ENCODE measurements at regions not wholly inside any gene's neighbourhood (a gene's known extent, or its start where the extent isn't known, plus 50 kb on each side); places are given as distances from the start of the nearest gene placed in this dataset.
"Not testable (repeated sequence)": the region's sequence is repeated elsewhere in the genome, so short reads cannot be mapped to it uniquely, and the experiment has no call there.

- no peak for DNase-seq
Observed at GRCh38 chr20:53855733-53856132, 214.7 kb downstream of the BCAS1 start.

- not testable (repeated sequence) for DNase-seq
Observed at GRCh38 chr20:53854609-53854926, 215.8 kb downstream of the BCAS1 start.

- no peak for DNase-seq
Observed at GRCh38 chr20:53853111-53853713, 217.2 kb downstream of the BCAS1 start.

- DNase-seq: no peak
Observed at GRCh38 chr20:53852691-53853090, 217.7 kb downstream of the BCAS1 start.

GRCh38 chr20:53852014-53852413 lies 218.4 kb downstream of the BCAS1 start:
- DNase-seq: no peak

GRCh38 chr20:53850319-53850718 lies 220.1 kb downstream of the BCAS1 start:
- DNase-seq: no peak

- DNase-seq: no peak
Observed at GRCh38 chr20:53849471-53850059, 220.8 kb downstream of the BCAS1 start.

- no peak for DNase-seq
Observed at GRCh38 chr20:53848304-53848703, 222.1 kb downstream of the BCAS1 start.

- DNase-seq: no peak
Observed at GRCh38 chr20:53847837-53848170, 222.6 kb downstream of the BCAS1 start.

GRCh38 chr20:53847139-53847836 lies 223.1 kb downstream of the BCAS1 start:
- DNase-seq: no peak

GRCh38 chr20:53846640-53847039 lies 223.8 kb downstream of the BCAS1 start:
- DNase-seq: no peak

- DNase-seq: no peak
Observed at GRCh38 chr20:53845980-53846379, 224.4 kb downstream of the BCAS1 start.

GRCh38 chr20:53844259-53844658 lies 226.1 kb downstream of the BCAS1 start:
- no peak for DNase-seq

- DNase-seq: no peak
Observed at GRCh38 chr20:53843645-53844044, 226.7 kb downstream of the BCAS1 start.

GRCh38 chr20:53842301-53843099 lies 227.9 kb downstream of the BCAS1 start:
- DNase-seq: no peak

GRCh38 chr20:53841741-53842140 lies 228.7 kb downstream of the BCAS1 start:
- DNase-seq: no peak

GRCh38 chr20:53840532-53840931 lies 229.9 kb downstream of the BCAS1 start:
- DNase-seq: no peak

GRCh38 chr20:53839423-53840176 lies 230.8 kb downstream of the BCAS1 start:
- peak; percentile 48 for DNase-seq

GRCh38 chr20:53838311-53838868 lies 232.0 kb downstream of the BCAS1 start:
- no peak for DNase-seq

- no peak for DNase-seq
Observed at GRCh38 chr20:53837126-53837826, 233.1 kb downstream of the BCAS1 start.

GRCh38 chr20:53834749-53835148 lies 235.6 kb downstream of the BCAS1 start:
- DNase-seq: no peak

GRCh38 chr20:53834062-53834442 lies 236.3 kb downstream of the BCAS1 start:
- DNase-seq: no peak

All from activated CD4-positive, alpha-beta T cell treated with anti-CD3 and anti-CD28 coated beads, Interleukin-2, amount 50 U/mL, for 1 hour (primary cell).